ENCODE measurements at regions not wholly inside any gene's neighbourhood (a gene's known extent, or its start where the extent isn't known, plus 50 kb on each side); places are given as distances from the start of the nearest gene placed in this dataset.

- intact Hi-C loops (cut with micrococcal nuclease): no loop called here
- DNase-seq (ENCODE audit: low read depth, low spot score): no peak
- no peak overlapping the region for H3K4me3 ChIP-seq (replicated peaks in 1 of 2; ENCODE audit: low read depth in 1 of 2, low read length in 2 of 2)
- no peak overlapping the region for H3K9ac ChIP-seq (ENCODE audit: low read length)
- ATAC-seq: no peak
- no peak overlapping the region for H3K27ac ChIP-seq (ENCODE audit: low read depth, low read length)
- H3K9me2 ChIP-seq (ENCODE audit: insufficient read depth): no peaks in the 10 kb centered on the region
- H3K4me1 ChIP-seq (ENCODE audit: control insufficient read depth in 1 of 2, insufficient read depth in 2 of 2, low read length in 2 of 2): no peaks in the 10 kb centered on the region
- POLR2A ChIA-PET: no interaction called here
- H2AFZ ChIP-seq (ENCODE audit: low read depth, low read length, poor library complexity, severe bottlenecking): no peak overlapping the region
- no peaks in the 10 kb centered on the region for H4K20me1 ChIP-seq (ENCODE audit: insufficient read depth)
- H3K9me3 ChIP-seq (ENCODE audit: control insufficient read depth in 1 of 2, insufficient read depth in 1 of 2, low read depth in 1 of 2, low read length in 2 of 2): no peaks in the 10 kb centered on the region
- RAD21 ChIA-PET (ENCODE audit: low non-redundant PET in 1 of 2, low total read pairs in 2 of 2, uncharacterized antibody in 2 of 2, unreplicated experiment in 2 of 2): no interaction called here
- H3K27me3 ChIP-seq (ENCODE audit: insufficient read depth, low read length): no peaks in the 10 kb centered on the region
- no peak overlapping the region for H3K4me2 ChIP-seq (ENCODE audit: low read length)
- H3K36me3 ChIP-seq (ENCODE audit: control insufficient read depth in 1 of 2, insufficient read depth in 2 of 2, low read length in 2 of 2): no peaks in the 10 kb centered on the region
- CTCF ChIA-PET: no interaction called here
- BruUV-seq (replicated peaks): no TSS peak
- TF ChIP-seq RAD21 (IDR thresholded peaks at IDR 0.05; ENCODE audit: low read depth): no peak
- TF ChIP-seq SRF (IDR thresholded peaks at IDR 0.05; ENCODE audit: low read depth): no peak
- TF ChIP-seq TCF7L2 (IDR thresholded peaks at IDR 0.05; ENCODE audit: borderline replicate concordance, extremely low read depth, insufficient read depth, insufficient read length): no peak
- no peak for TF ChIP-seq EZH2phosphoT487 (IDR thresholded peaks at IDR 0.05; ENCODE audit: borderline replicate concordance)
- no peak for TF ChIP-seq ELF1 (IDR thresholded peaks at IDR 0.05; ENCODE audit: borderline replicate concordance, low read depth)
- TF ChIP-seq YY1 (IDR thresholded peaks at IDR 0.05; ENCODE audit: extremely low read depth, insufficient replicate concordance, low read depth, low read length): no peak
- TF ChIP-seq MAX (IDR thresholded peaks at IDR 0.05): no peak
- TF ChIP-seq SIN3A (IDR thresholded peaks at IDR 0.05; ENCODE audit: low read depth): no peak
- TF ChIP-seq FOSL1 (IDR thresholded peaks at IDR 0.05; ENCODE audit: low read depth): no peak
- no peak for TF ChIP-seq EGR1 (IDR thresholded peaks at IDR 0.05; ENCODE audit: low read depth)
- no peak for TF ChIP-seq SP1 (IDR thresholded peaks at IDR 0.05; ENCODE audit: low read depth)
- TF ChIP-seq ZFX (IDR thresholded peaks at IDR 0.05): no peak
- no peak for TF ChIP-seq ZNF274 (IDR thresholded peaks at IDR 0.05; ENCODE audit: low read depth, low read length)
- no peak for TF ChIP-seq ATF3 (IDR thresholded peaks at IDR 0.05)
- no peak for TF ChIP-seq EZH2 (IDR thresholded peaks at IDR 0.05)
- no peak for TF ChIP-seq REST (IDR thresholded peaks at IDR 0.05; ENCODE audit: low read depth)
- TF ChIP-seq CBX3 (IDR thresholded peaks at IDR 0.05; ENCODE audit: low read depth): no peak
- TF ChIP-seq CEBPB (IDR thresholded peaks at IDR 0.05; ENCODE audit: low read depth): no peak
- H3K79me2 ChIP-seq (ENCODE audit: insufficient read depth, low read length): no peaks in the 10 kb centered on the region
These were observed 210.4 kb downstream of the KIF26A start for GRCh38 chr14:104348741-104349140.
